ENCODE measurements at regions not wholly inside any gene's neighbourhood (a gene's known extent, or its start where the extent isn't known, plus 50 kb on each side); places are given as distances from the start of the nearest gene placed in this dataset.

GRCh38 chr7:142488842-142489241 is 231.0 kb upstream of the PRSS58 start:
- no peak for TF ChIP-seq POLR2A (IDR thresholded peaks at IDR 0.05)
- TF ChIP-seq CTCF (IDR thresholded peaks at IDR 0.05), result no peak

Measured in testis (tissue), 2 donors.